ENCODE measurements at regions not wholly inside any gene's neighbourhood (a gene's known extent, or its start where the extent isn't known, plus 50 kb on each side); places are given as distances from the start of the nearest gene placed in this dataset.

DNA sequence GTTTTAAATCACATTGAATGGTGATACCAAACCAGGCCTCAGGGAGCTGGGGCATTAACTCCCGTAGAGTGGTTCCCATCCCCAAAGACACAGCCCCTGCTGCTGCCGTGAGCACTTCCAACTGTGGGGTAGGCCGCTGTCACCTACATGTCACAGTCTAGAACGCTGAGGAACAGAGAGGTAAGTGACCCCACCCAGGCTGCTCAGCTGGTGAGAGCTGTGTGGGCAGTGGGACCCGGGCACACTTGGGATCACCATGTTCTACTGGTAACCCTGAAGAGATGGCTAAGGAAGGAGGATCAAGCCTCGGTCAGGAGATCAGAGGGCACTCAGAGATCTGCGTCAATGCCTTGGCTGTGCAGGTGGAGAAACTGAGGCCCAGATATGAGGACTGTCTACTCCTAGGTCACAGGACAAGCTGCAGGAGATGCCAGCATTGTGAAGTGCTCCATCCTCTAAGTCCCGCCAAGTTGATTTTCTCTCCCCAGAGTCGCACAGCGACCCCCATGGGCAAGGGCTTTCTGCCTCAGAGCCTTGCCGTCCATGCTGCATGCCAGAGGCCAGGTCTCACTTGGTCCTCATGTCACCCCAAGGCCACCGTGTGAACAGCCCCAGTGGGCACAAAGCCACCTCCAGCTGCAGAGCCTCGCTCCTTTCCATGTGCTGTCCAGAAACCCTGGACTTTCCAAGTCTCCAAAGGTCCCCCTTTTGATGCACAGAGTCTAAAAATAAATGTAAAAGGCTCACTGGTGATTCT lies 144.2 kb upstream of the OTOS start:
- Histone ChIP-seq H3K9me3 (replicated peaks in 1 of 2; ENCODE audit: control insufficient read depth in 2 of 2, insufficient read depth in 1 of 2, low read depth in 1 of 2, low read length in 2 of 2) (peaks cover 0 to 5% of the 10 kb centered on the region in 2 donors), H3K14ac (ENCODE audit: low read length) (no peak overlapping the region), H3K4me3 (ENCODE audit: low read length in 2 of 2) (peak overlapping the region in 1 of 2 donors; percentile 64), H3K36me3 (replicated peaks in 1 of 2; ENCODE audit: control insufficient read depth in 2 of 2, insufficient read depth in 2 of 2, low read length in 2 of 2) (no peaks in the 10 kb centered on the region), H3K27me3 (ENCODE audit: control insufficient read depth in 3 of 3, insufficient read depth in 3 of 3, low read depth in 1 of 3, low read length in 3 of 3) (no peaks in the 10 kb centered on the region), H3K4ac (ENCODE audit: low read length) (no peak overlapping the region), H3K18ac (ENCODE audit: low read length) (peak overlapping the region; percentile 20), H4K91ac (ENCODE audit: low read depth, low read length, poor library complexity) (no peak overlapping the region), H3K23ac (ENCODE audit: low read depth, low read length, poor library complexity) (peak overlapping the region; percentile 52), H4K8ac (ENCODE audit: low read depth, low read length) (no peak overlapping the region), H2BK15ac (ENCODE audit: low read length) (no peak overlapping the region), H2BK5ac (ENCODE audit: low read length) (no peak overlapping the region), H3K4me1 (ENCODE audit: control insufficient read depth in 2 of 2, insufficient read depth in 1 of 2, low read depth in 1 of 2, low read length in 2 of 2) (no peaks in the 10 kb centered on the region), H3K9ac (ENCODE audit: low read depth, low read length, poor library complexity) (peak overlapping the region; percentile 9), H3K27ac (replicated peaks; ENCODE audit: low read length) (no peak overlapping the region), H3K79me1 (ENCODE audit: low read depth, low read length) (no peaks in the 10 kb centered on the region), H2AK5ac (ENCODE audit: low read depth, low read length) (no peak overlapping the region), H3K4me2 (ENCODE audit: insufficient read depth, low read length, poor library complexity, severe bottlenecking) (no peak overlapping the region), H2BK12ac (ENCODE audit: low read length) (peak overlapping the region; percentile 84), H2AFZ (ENCODE audit: low read length) (no peak overlapping the region), H2BK120ac (ENCODE audit: low read depth, low read length) (no peak overlapping the region)
- WGBS, 2 donors (ENCODE audit: extremely low coverage in 2 of 2, insufficient read length in 2 of 2, insufficient replicate concordance in 1 of 2) = no CpG with 5 or more reads among the region's 13 CpGs
- no peak for DNase-seq (ENCODE audit: low spot score)

DNA sequence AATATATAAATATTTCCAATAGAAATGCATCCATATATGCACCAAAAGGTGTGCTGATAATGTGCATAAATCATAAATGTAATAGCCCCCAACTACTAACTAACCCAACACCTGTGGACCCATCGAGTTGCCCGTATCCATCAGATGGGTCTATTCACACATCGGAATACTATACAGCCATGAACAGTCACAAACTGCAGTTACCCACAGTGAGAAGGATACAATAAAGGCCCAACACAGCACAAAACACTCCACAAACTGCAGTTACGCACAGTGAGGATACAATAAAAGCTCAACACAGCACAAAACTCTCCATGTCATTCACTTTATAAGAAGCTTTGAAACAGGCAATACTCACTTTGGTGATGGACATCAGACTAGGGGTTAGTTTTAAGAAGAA lies 145.3 kb upstream of the OTOS start:
- no peaks in the 10 kb centered on the region for H3K36me3 ChIP-seq (replicated peaks in 1 of 2; ENCODE audit: control insufficient read depth in 2 of 2, insufficient read depth in 2 of 2, low read length in 2 of 2)
- no peak overlapping the region for H3K23ac ChIP-seq (ENCODE audit: low read depth, low read length, poor library complexity)
- H3K4me2 ChIP-seq (ENCODE audit: insufficient read depth, low read length, poor library complexity, severe bottlenecking) = no peak overlapping the region
- peaks cover 0 to 5% of the 10 kb centered on the region in 2 donors for H3K9me3 ChIP-seq (replicated peaks in 1 of 2; ENCODE audit: control insufficient read depth in 2 of 2, insufficient read depth in 1 of 2, low read depth in 1 of 2, low read length in 2 of 2)
- H2AFZ ChIP-seq (ENCODE audit: low read length) = no peak overlapping the region
- no peak overlapping the region for H4K8ac ChIP-seq (ENCODE audit: low read depth, low read length)
- H2AK5ac ChIP-seq (ENCODE audit: low read depth, low read length) = no peak overlapping the region
- H2BK12ac ChIP-seq (ENCODE audit: low read length) = no peak overlapping the region
- H3K27me3 ChIP-seq (ENCODE audit: control insufficient read depth in 3 of 3, insufficient read depth in 3 of 3, low read depth in 1 of 3, low read length in 3 of 3) = no peaks in the 10 kb centered on the region
- no peak overlapping the region for H3K14ac ChIP-seq (ENCODE audit: low read length)
- no peak overlapping the region for H4K91ac ChIP-seq (ENCODE audit: low read depth, low read length, poor library complexity)
- H3K18ac ChIP-seq (ENCODE audit: low read length) = no peak overlapping the region
- H2BK15ac ChIP-seq (ENCODE audit: low read length) = no peak overlapping the region
- no peaks in the 10 kb centered on the region for H3K79me1 ChIP-seq (ENCODE audit: low read depth, low read length)
- H3K4me3 ChIP-seq (ENCODE audit: low read length in 2 of 2) = no peak overlapping the region
- no peak overlapping the region for H3K9ac ChIP-seq (ENCODE audit: low read depth, low read length, poor library complexity)
- no peak overlapping the region for H3K27ac ChIP-seq (replicated peaks; ENCODE audit: low read length)
- H3K4ac ChIP-seq (ENCODE audit: low read length) = no peak overlapping the region
- H2BK120ac ChIP-seq (ENCODE audit: low read depth, low read length) = no peak overlapping the region
- no CpG with 5 or more reads among the region's 4 CpGs for WGBS, 2 donors (ENCODE audit: extremely low coverage in 2 of 2, insufficient read length in 2 of 2, insufficient replicate concordance in 1 of 2)
- no peak overlapping the region for H2BK5ac ChIP-seq (ENCODE audit: low read length)
- no peaks in the 10 kb centered on the region for H3K4me1 ChIP-seq (ENCODE audit: control insufficient read depth in 2 of 2, insufficient read depth in 1 of 2, low read depth in 1 of 2, low read length in 2 of 2)
- no peak for DNase-seq (ENCODE audit: low spot score)

DNA sequence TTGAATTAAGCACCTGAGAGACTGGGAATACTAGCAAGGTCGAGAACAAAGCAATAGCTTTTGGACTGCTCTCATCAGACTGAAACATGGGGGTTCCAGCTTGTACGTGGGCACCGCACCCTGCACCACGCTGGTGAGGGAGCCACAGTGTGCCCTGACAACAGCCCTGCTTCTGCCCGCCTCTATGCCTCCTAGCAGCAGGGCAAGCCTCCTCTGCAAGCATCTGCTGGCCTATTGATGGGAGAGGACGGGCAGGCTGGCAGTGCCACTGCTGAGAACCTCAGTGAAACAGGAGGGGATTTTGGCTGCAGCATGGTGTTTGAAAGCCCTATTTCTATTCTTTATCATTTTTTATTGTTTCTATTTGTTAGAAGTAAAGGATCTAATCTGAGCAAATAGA lies 146.1 kb upstream of the OTOS start:
- Histone ChIP-seq H2BK15ac (ENCODE audit: low read length) (no peak overlapping the region), H4K8ac (ENCODE audit: low read depth, low read length) (no peak overlapping the region), H3K4me3 (ENCODE audit: low read length in 2 of 2) (no peak overlapping the region), H3K4me2 (ENCODE audit: insufficient read depth, low read length, poor library complexity, severe bottlenecking) (no peak overlapping the region), H3K9ac (ENCODE audit: low read depth, low read length, poor library complexity) (no peak overlapping the region), H3K79me1 (ENCODE audit: low read depth, low read length) (no peaks in the 10 kb centered on the region), H3K18ac (ENCODE audit: low read length) (no peak overlapping the region), H2AK5ac (ENCODE audit: low read depth, low read length) (no peak overlapping the region), H3K23ac (ENCODE audit: low read depth, low read length, poor library complexity) (no peak overlapping the region), H3K27ac (replicated peaks; ENCODE audit: low read length) (no peak overlapping the region), H2BK120ac (ENCODE audit: low read depth, low read length) (no peak overlapping the region), H2BK5ac (ENCODE audit: low read length) (peak overlapping the region; percentile 78), H3K4ac (ENCODE audit: low read length) (no peak overlapping the region), H4K91ac (ENCODE audit: low read depth, low read length, poor library complexity) (no peak overlapping the region), H3K27me3 (ENCODE audit: control insufficient read depth in 3 of 3, insufficient read depth in 3 of 3, low read depth in 1 of 3, low read length in 3 of 3) (no peaks in the 10 kb centered on the region), H3K14ac (ENCODE audit: low read length) (no peak overlapping the region), H3K9me3 (replicated peaks in 1 of 2; ENCODE audit: control insufficient read depth in 2 of 2, insufficient read depth in 1 of 2, low read depth in 1 of 2, low read length in 2 of 2) (peaks cover 0 to 5% of the 10 kb centered on the region in 2 donors), H2AFZ (ENCODE audit: low read length) (no peak overlapping the region), H2BK12ac (ENCODE audit: low read length) (no peak overlapping the region), H3K36me3 (replicated peaks in 1 of 2; ENCODE audit: control insufficient read depth in 2 of 2, insufficient read depth in 2 of 2, low read length in 2 of 2) (no peaks in the 10 kb centered on the region), H3K4me1 (ENCODE audit: control insufficient read depth in 2 of 2, insufficient read depth in 1 of 2, low read depth in 1 of 2, low read length in 2 of 2) (no peaks in the 10 kb centered on the region)
- DNase-seq (ENCODE audit: low spot score) = no peak
- no CpG with 5 or more reads among the region's 6 CpGs for WGBS, 2 donors (ENCODE audit: extremely low coverage in 2 of 2, insufficient read length in 2 of 2, insufficient replicate concordance in 1 of 2)

DNA sequence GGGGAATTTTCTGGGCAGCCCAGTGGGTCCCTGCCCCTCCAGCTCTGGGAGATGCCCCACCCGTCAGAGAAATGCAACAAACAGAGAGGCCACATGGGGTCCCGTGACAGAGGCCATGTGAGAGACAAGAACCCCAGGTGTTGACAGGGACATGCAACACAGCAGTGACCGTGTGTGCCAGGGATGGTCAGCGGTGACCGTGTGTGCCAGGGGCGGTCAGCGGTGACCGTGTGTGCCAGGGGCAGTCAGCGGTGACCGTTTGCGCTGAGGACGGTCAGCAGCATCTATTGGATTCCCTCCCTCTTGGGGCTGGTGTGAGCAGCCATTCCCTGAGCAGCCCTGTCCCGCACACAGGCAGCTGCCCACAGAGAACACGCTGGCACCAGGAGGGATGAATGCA lies 146.6 kb upstream of the OTOS start:
- Histone ChIP-seq H3K9ac (ENCODE audit: low read depth, low read length, poor library complexity) (no peak overlapping the region), H2BK12ac (ENCODE audit: low read length) (peak overlapping the region; percentile 24), H3K9me3 (replicated peaks in 1 of 2; ENCODE audit: control insufficient read depth in 2 of 2, insufficient read depth in 1 of 2, low read depth in 1 of 2, low read length in 2 of 2) (peaks cover 0 to 5% of the 10 kb centered on the region in 2 donors), H3K27ac (replicated peaks; ENCODE audit: low read length) (no peak overlapping the region), H3K4me3 (ENCODE audit: low read length in 2 of 2) (peak overlapping the region in 1 of 2 donors; percentile 24), H4K91ac (ENCODE audit: low read depth, low read length, poor library complexity) (peak overlapping the region; percentile 22), H3K4me2 (ENCODE audit: insufficient read depth, low read length, poor library complexity, severe bottlenecking) (no peak overlapping the region), H3K79me1 (ENCODE audit: low read depth, low read length) (no peaks in the 10 kb centered on the region), H2AK5ac (ENCODE audit: low read depth, low read length) (no peak overlapping the region), H2AFZ (ENCODE audit: low read length) (peak overlapping the region; percentile 18), H4K8ac (ENCODE audit: low read depth, low read length) (no peak overlapping the region), H3K14ac (ENCODE audit: low read length) (no peak overlapping the region), H2BK15ac (ENCODE audit: low read length) (peak overlapping the region; percentile 47), H3K36me3 (replicated peaks in 1 of 2; ENCODE audit: control insufficient read depth in 2 of 2, insufficient read depth in 2 of 2, low read length in 2 of 2) (no peaks in the 10 kb centered on the region), H3K18ac (ENCODE audit: low read length) (peak overlapping the region; percentile 74), H3K27me3 (ENCODE audit: control insufficient read depth in 3 of 3, insufficient read depth in 3 of 3, low read depth in 1 of 3, low read length in 3 of 3) (no peaks in the 10 kb centered on the region), H3K4ac (ENCODE audit: low read length) (no peak overlapping the region), H3K23ac (ENCODE audit: low read depth, low read length, poor library complexity) (no peak overlapping the region), H2BK120ac (ENCODE audit: low read depth, low read length) (no peak overlapping the region), H2BK5ac (ENCODE audit: low read length) (peak overlapping the region; percentile 78), H3K4me1 (ENCODE audit: control insufficient read depth in 2 of 2, insufficient read depth in 1 of 2, low read depth in 1 of 2, low read length in 2 of 2) (peaks cover 0 to 2% of the 10 kb centered on the region in 2 donors)
- no peak for DNase-seq (ENCODE audit: low spot score)
- no CpG with 5 or more reads among the region's 14 CpGs for WGBS, 2 donors (ENCODE audit: extremely low coverage in 2 of 2, insufficient read length in 2 of 2, insufficient replicate concordance in 1 of 2)
